Caco-2 (cell line): ENCODE measurements at regions not wholly inside any gene's neighbourhood (a gene's known extent, or its start where the extent isn't known, plus 50 kb on each side); places are given as distances from the start of the nearest gene placed in this dataset.
"Not testable (repeated sequence)": the region's sequence is repeated elsewhere in the genome, so short reads cannot be mapped to it uniquely, and the experiment has no call there.

Experiments used
- BruUV-seq: library from RNA; stranded (reverse); fragments of 400-500 nt; replicated peaks from 2 replicates; lab custom pipeline; 2021; lab: Mats Ljungman, UMichigan
- CTCF ChIA-PET: fragments of 300-600 bp; sonication (Branson Sonifier 250); formaldehyde crosslinking; loops from one replicate; lab custom pipeline; 2022; ENCODE audit warnings: antibody characterized with exemption; lab: Charles Lee
- POLR2A ChIA-PET: fragments of 300-600 bp; sonication (Branson Sonifier 250); formaldehyde crosslinking; loops from one replicate; lab custom pipeline; 2022; ENCODE audit warnings: antibody characterized with exemption; lab: Charles Lee
- DNase-seq, 2 experiments: peaks; one replicate each; pipeline versions ENCODE4 v3.0.0 to v3.0.0-alpha.2; 2020 to 2022
- H3K27me3 ChIP-seq: replicated peaks from 2 replicates; pipeline ENCODE4 v1.6.0; 2011; ENCODE audit warnings: low read length; ENCODE audit not compliant: control insufficient read depth, insufficient read depth
- H3K36me3 ChIP-seq: 2 replicates; pipeline ENCODE4 v1.5.1; 2011; ENCODE audit warnings: low read length; ENCODE audit not compliant: control insufficient read depth, insufficient read depth
- H3K4me1 ChIP-seq: fragments of 250-450 bp; sonication (Bioruptor Pico); 2 replicates; pipeline ENCODE4 v1.5.1; 2020; ENCODE audit warnings: mild to moderate bottlenecking
- H3K4me3 ChIP-seq: 2 replicates; pipeline ENCODE4 v1.5.1; 2011; ENCODE audit warnings: low read depth, mild to moderate bottlenecking, control low read depth, low read length
- H3K9me3 ChIP-seq: fragments of 250-450 bp; sonication (Bioruptor Pico); 2 replicates; pipeline ENCODE4 v1.5.1; 2020; ENCODE audit warnings: mild to moderate bottlenecking, moderate library complexity
- H3K27ac Mint-ChIP-seq: one replicate; pipeline ENCODE4 v1.8.0; 2022; ENCODE audit warnings: mixed read lengths; ENCODE audit not compliant: unreplicated experiment
- H3K27me3 Mint-ChIP-seq: one replicate; pipeline ENCODE4 v1.8.0; 2022; ENCODE audit warnings: mixed read lengths; ENCODE audit not compliant: insufficient read depth, unreplicated experiment
- H3K36me3 Mint-ChIP-seq: one replicate; pipeline ENCODE4 v1.8.0; 2022; ENCODE audit warnings: mild to moderate bottlenecking, mixed read lengths; ENCODE audit not compliant: insufficient read depth, unreplicated experiment
- H3K4me1 Mint-ChIP-seq: one replicate; pipeline ENCODE4 v1.8.0; 2022; ENCODE audit warnings: low read depth, mixed read lengths; ENCODE audit not compliant: unreplicated experiment
- H3K4me3 Mint-ChIP-seq: one replicate; pipeline ENCODE4 v1.8.0; 2022; ENCODE audit warnings: mild to moderate bottlenecking, moderate library complexity, mixed read lengths; ENCODE audit not compliant: unreplicated experiment
- H3K9me3 Mint-ChIP-seq: one replicate; pipeline ENCODE4 v1.8.0; 2022; ENCODE audit warnings: mixed read lengths; ENCODE audit not compliant: unreplicated experiment
- intact Hi-C: fragments of 100-400 bp; cut with micrococcal nuclease; formaldehyde crosslinking; loops from one replicate; pipeline ENCODE4 v1.10.0; 2022; ENCODE audit not compliant: unreplicated experiment
- TF ChIP-seq, protein P1 (sequence below), 2 experiments: fragments of 200-600 bp in 1 of 2; IDR thresholded peaks; 1 replicate in 1 of 2; 2 replicates in 1 of 2; pipeline versions ENCODE4 v1.5.1 to v1.8.0; 2011 to 2022; ENCODE audit warnings: antibody characterized with exemption in 1 of 2, control low read depth in 1 of 2, inconsistent platforms in 1 of 2, low read depth in 1 of 2, low read length in 1 of 2, mild to moderate bottlenecking in 1 of 2, moderate library complexity in 1 of 2; ENCODE audit not compliant: insufficient read depth in 1 of 2, severe bottlenecking in 1 of 2, unreplicated experiment in 1 of 2

GRCh38 chr6:4250645-4251044 lies 115.3 kb upstream of the ECI2 start:
- Mint-ChIP-seq H3K4me1 (no peaks in the 10 kb centered on the region), H3K27me3 (peaks cover 3% of the 10 kb centered on the region), H3K4me3 (no peak overlapping the region), H3K36me3 (no peaks in the 10 kb centered on the region), H3K9me3 (peaks cover 8% of the 10 kb centered on the region), H3K27ac (no peak overlapping the region)
- no peaks in the 10 kb centered on the region for H3K36me3 ChIP-seq
- H3K4me3 ChIP-seq: no peak overlapping the region
- no peaks in the 10 kb centered on the region for H3K27me3 ChIP-seq
- DNase-seq: no peak
- ChIA-PET POLR2A (no interaction called here), CTCF (no interaction called here)
- H3K4me1 ChIP-seq: no peaks in the 10 kb centered on the region
- intact Hi-C loops: no loop called here
- TF ChIP-seq, protein P1, sequence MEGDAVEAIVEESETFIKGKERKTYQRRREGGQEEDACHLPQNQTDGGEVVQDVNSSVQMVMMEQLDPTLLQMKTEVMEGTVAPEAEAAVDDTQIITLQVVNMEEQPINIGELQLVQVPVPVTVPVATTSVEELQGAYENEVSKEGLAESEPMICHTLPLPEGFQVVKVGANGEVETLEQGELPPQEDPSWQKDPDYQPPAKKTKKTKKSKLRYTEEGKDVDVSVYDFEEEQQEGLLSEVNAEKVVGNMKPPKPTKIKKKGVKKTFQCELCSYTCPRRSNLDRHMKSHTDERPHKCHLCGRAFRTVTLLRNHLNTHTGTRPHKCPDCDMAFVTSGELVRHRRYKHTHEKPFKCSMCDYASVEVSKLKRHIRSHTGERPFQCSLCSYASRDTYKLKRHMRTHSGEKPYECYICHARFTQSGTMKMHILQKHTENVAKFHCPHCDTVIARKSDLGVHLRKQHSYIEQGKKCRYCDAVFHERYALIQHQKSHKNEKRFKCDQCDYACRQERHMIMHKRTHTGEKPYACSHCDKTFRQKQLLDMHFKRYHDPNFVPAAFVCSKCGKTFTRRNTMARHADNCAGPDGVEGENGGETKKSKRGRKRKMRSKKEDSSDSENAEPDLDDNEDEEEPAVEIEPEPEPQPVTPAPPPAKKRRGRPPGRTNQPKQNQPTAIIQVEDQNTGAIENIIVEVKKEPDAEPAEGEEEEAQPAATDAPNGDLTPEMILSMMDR (IDR thresholded peaks at IDR 0.05; ENCODE audit: insufficient read depth in 1 of 2, low read depth in 1 of 2, low read length in 1 of 2, severe bottlenecking in 1 of 2, unreplicated experiment in 1 of 2): no peak
- no TSS peak for BruUV-seq
- no peaks in the 10 kb centered on the region for H3K9me3 ChIP-seq

- H3K4me1 ChIP-seq, H3K4me3 ChIP-seq, DNase-seq, CTCF ChIA-PET, H3K4me1 Mint-ChIP-seq, H3K27me3 ChIP-seq, BruUV-seq, H3K36me3 Mint-ChIP-seq, intact Hi-C loops, H3K4me3 Mint-ChIP-seq, H3K9me3 ChIP-seq, H3K27ac Mint-ChIP-seq, POLR2A ChIA-PET, H3K36me3 ChIP-seq, H3K27me3 Mint-ChIP-seq: not testable (repeated sequence)
- H3K9me3 Mint-ChIP-seq: peaks cover 24% of the 10 kb centered on the region
These were observed 108.5 kb upstream of the ECI2 start for GRCh38 chr6:4243832-4244231.

- BruUV-seq: no TSS peak
- ChIA-PET CTCF (no interaction called here), POLR2A (no interaction called here)
- no peaks in the 10 kb centered on the region for H3K4me1 Mint-ChIP-seq
- peaks cover 19% of the 10 kb centered on the region for H3K9me3 Mint-ChIP-seq
- TF ChIP-seq, protein P1 (IDR thresholded peaks at IDR 0.05; ENCODE audit: insufficient read depth in 1 of 2, low read depth in 1 of 2, low read length in 1 of 2, severe bottlenecking in 1 of 2, unreplicated experiment in 1 of 2): no peak
- Histone ChIP-seq H3K9me3 (no peaks in the 10 kb centered on the region), H3K36me3 (no peaks in the 10 kb centered on the region), H3K27me3 (no peaks in the 10 kb centered on the region), H3K4me1 (no peaks in the 10 kb centered on the region), H3K4me3 (no peak overlapping the region)
- H3K27me3 Mint-ChIP-seq: peaks cover 4% of the 10 kb centered on the region
- no peak overlapping the region for H3K4me3 Mint-ChIP-seq
- intact Hi-C loops: no loop called here
- no peaks in the 10 kb centered on the region for H3K36me3 Mint-ChIP-seq
- H3K27ac Mint-ChIP-seq: no peak overlapping the region
- DNase-seq: no peak
These were observed 107.9 kb upstream of the ECI2 start for GRCh38 chr6:4243237-4243636.

- H3K9me3 Mint-ChIP-seq: peaks cover 16% of the 10 kb centered on the region
- Histone ChIP-seq H3K27me3 (no peaks in the 10 kb centered on the region), H3K4me3 (no peak overlapping the region), H3K4me1 (no peaks in the 10 kb centered on the region), H3K36me3 (no peaks in the 10 kb centered on the region), H3K9me3 (no peaks in the 10 kb centered on the region)
- TF ChIP-seq, protein P1 (IDR thresholded peaks at IDR 0.05; ENCODE audit: insufficient read depth in 1 of 2, low read depth in 1 of 2, low read length in 1 of 2, severe bottlenecking in 1 of 2, unreplicated experiment in 1 of 2): no peak
- H3K36me3 Mint-ChIP-seq: no peaks in the 10 kb centered on the region
- ChIA-PET POLR2A (no interaction called here), CTCF (no interaction called here)
- intact Hi-C loops: no loop called here
- no peaks in the 10 kb centered on the region for H3K4me1 Mint-ChIP-seq
- peaks cover 9% of the 10 kb centered on the region for H3K27me3 Mint-ChIP-seq
- no peak overlapping the region for H3K27ac Mint-ChIP-seq
- no TSS peak for BruUV-seq
- H3K4me3 Mint-ChIP-seq: no peak overlapping the region
- DNase-seq: no peak
These were observed 107.2 kb upstream of the ECI2 start for GRCh38 chr6:4242601-4243000.
